ENCODE measurements at regions not wholly inside any gene's neighbourhood (a gene's known extent, or its start where the extent isn't known, plus 50 kb on each side); places are given as distances from the start of the nearest gene placed in this dataset.

DNA sequence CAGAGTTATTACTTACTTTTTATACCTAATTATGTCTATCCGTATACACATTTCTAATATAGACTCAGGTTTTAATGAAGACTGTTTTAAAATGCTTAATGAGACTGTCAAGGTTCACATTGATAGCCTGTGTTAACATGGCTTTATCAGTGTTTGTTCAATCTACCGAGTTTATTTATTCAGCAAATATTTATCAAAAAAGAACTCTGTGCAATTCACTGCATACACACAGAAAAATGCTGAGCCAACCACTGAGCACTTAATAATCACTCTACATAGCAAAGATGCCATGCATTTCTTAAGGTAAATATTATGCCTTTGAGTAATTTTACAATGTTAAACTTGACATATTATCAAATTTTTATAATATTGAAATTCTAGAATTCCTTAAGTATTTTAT is 428.2 kb downstream of the ANXA1 start:
- TF ChIP-seq POLR2A (IDR thresholded peaks at IDR 0.05; ENCODE audit: low read depth, low read length) (no peak), MAX (IDR thresholded peaks at IDR 0.05; ENCODE audit: insufficient read depth, insufficient read length) (no peak), FOS (IDR thresholded peaks at IDR 0.05; ENCODE audit: borderline replicate concordance, insufficient read depth, low read length) (no peak), EZH2 (IDR thresholded peaks at IDR 0.05; ENCODE audit: borderline replicate concordance, low read depth, low read length, severe bottlenecking) (no peak), MYC (IDR thresholded peaks at IDR 0.05; ENCODE audit: low read depth, low read length) (no peak), JUN (IDR thresholded peaks at IDR 0.05; ENCODE audit: borderline replicate concordance, insufficient read depth, insufficient read length, low read depth) (no peak), GATA2 (IDR thresholded peaks at IDR 0.05; ENCODE audit: insufficient read depth, insufficient read length, low read depth, low read length) (no peak), POLR2AphosphoS5 (IDR thresholded peaks at IDR 0.05; ENCODE audit: insufficient read depth, low read depth, low read length) (no peak)
- TF ChIP-seq, protein P1, sequence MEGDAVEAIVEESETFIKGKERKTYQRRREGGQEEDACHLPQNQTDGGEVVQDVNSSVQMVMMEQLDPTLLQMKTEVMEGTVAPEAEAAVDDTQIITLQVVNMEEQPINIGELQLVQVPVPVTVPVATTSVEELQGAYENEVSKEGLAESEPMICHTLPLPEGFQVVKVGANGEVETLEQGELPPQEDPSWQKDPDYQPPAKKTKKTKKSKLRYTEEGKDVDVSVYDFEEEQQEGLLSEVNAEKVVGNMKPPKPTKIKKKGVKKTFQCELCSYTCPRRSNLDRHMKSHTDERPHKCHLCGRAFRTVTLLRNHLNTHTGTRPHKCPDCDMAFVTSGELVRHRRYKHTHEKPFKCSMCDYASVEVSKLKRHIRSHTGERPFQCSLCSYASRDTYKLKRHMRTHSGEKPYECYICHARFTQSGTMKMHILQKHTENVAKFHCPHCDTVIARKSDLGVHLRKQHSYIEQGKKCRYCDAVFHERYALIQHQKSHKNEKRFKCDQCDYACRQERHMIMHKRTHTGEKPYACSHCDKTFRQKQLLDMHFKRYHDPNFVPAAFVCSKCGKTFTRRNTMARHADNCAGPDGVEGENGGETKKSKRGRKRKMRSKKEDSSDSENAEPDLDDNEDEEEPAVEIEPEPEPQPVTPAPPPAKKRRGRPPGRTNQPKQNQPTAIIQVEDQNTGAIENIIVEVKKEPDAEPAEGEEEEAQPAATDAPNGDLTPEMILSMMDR (IDR thresholded peaks at IDR 0.05; ENCODE audit: extremely low read depth in 1 of 2, insufficient read depth in 1 of 2, low read depth in 1 of 2, low read length in 2 of 2), result no peak
- Histone ChIP-seq H2AFZ (ENCODE audit: low read depth, low read length) (no peak overlapping the region), H3K79me2 (ENCODE audit: control insufficient read depth, insufficient read depth, low read length) (no peaks in the 10 kb centered on the region), H3K27me3 (ENCODE audit: control insufficient read depth in 2 of 2, insufficient read depth in 2 of 2, low read length in 2 of 2) (no peaks in the 10 kb centered on the region), H3K9ac (replicated peaks; ENCODE audit: extremely low read depth, insufficient read depth, low read length) (no peak overlapping the region), H4K20me1 (replicated peaks; ENCODE audit: control insufficient read depth, extremely low read depth, insufficient read depth, low read length) (no peaks in the 10 kb centered on the region), H3K27ac (ENCODE audit: insufficient read depth, low read depth, low read length) (no peak overlapping the region), H3K36me3 (ENCODE audit: control insufficient read depth in 2 of 2, extremely low read depth in 1 of 2, insufficient read depth in 2 of 2, low read length in 2 of 2) (no peaks in the 10 kb centered on the region), H3K9me3 (replicated peaks; ENCODE audit: control insufficient read depth, insufficient read depth, low read length) (no peaks in the 10 kb centered on the region), H3K4me3 (replicated peaks in 1 of 3; ENCODE audit: insufficient read depth in 1 of 3, low read depth in 1 of 3, low read length in 3 of 3) (no peak overlapping the region), H3K9me1 (replicated peaks; ENCODE audit: control insufficient read depth, extremely low read depth, insufficient read depth, low read length) (no peaks in the 10 kb centered on the region), H3K4me2 (ENCODE audit: insufficient read depth, low read length) (no peak overlapping the region), H3K4me1 (ENCODE audit: control insufficient read depth, extremely low read depth, insufficient read depth, low read length) (no peaks in the 10 kb centered on the region)
- FAIRE-seq (no peak), DNase-seq (ENCODE audit: low read depth, low spot score) (no peak)
- dilution Hi-C loops (cut with MboI; ENCODE audit: extremely low pct_ligation_motif_present, low sequenced_read_pairs), result no loop called here
- no TSS peak for BruUV-seq (replicated peaks)
- CTCF ChIA-PET, result no interaction called here
- POLR2A ChIA-PET, result no interaction called here
- intact Hi-C loops (cut with micrococcal nuclease), result no loop called here

All from endothelial cell of umbilical vein (primary cell).